ENCODE measurements at regions not wholly inside any gene's neighbourhood (a gene's known extent, or its start where the extent isn't known, plus 50 kb on each side); places are given as distances from the start of the nearest gene placed in this dataset.

GRCh38 chr2:3043726-3044125 lies 333.9 kb downstream of the EIPR1 start:
- ATAC-seq (no peak), DNase-seq (no peak)
- Histone ChIP-seq H3K27me3 (no peaks in the 10 kb centered on the region), H3K9me3 (no peaks in the 10 kb centered on the region), H3K4me3 (no peak overlapping the region), H3K4me1 (no peaks in the 10 kb centered on the region), H3K36me3 (no peaks in the 10 kb centered on the region), H3K27ac (no peak overlapping the region)
- TF ChIP-seq CTCF (IDR thresholded peaks at IDR 0.05): no peak
- intact Hi-C loops (cut with DNase I): no loop called here

- ATAC-seq: peak; percentile 19
- no peak overlapping the region for H3K4me3 ChIP-seq
- no peaks in the 10 kb centered on the region for H3K4me1 ChIP-seq
- intact Hi-C loops (cut with DNase I): no loop called here
- no peaks in the 10 kb centered on the region for H3K27me3 ChIP-seq
- no peak for DNase-seq
- no peak for TF ChIP-seq CTCF (IDR thresholded peaks at IDR 0.05)
- H3K9me3 ChIP-seq: no peaks in the 10 kb centered on the region
- H3K27ac ChIP-seq: no peak overlapping the region
- no peaks in the 10 kb centered on the region for H3K36me3 ChIP-seq
Measured at GRCh38 chr2:3042601-3043585, 334.7 kb downstream of the EIPR1 start.

- Histone ChIP-seq H3K9me3 (no peaks in the 10 kb centered on the region), H3K27me3 (no peaks in the 10 kb centered on the region), H3K27ac (no peak overlapping the region), H3K4me3 (no peak overlapping the region), H3K36me3 (no peaks in the 10 kb centered on the region), H3K4me1 (no peaks in the 10 kb centered on the region)
- TF ChIP-seq CTCF (IDR thresholded peaks at IDR 0.05): no peak
- DNase-seq (no peak), ATAC-seq (no peak)
- intact Hi-C loops (cut with DNase I): no loop called here
Measured at GRCh38 chr2:3041841-3042600, 335.6 kb downstream of the EIPR1 start.

GRCh38 chr2:3041246-3041645 lies 336.4 kb downstream of the EIPR1 start:
- ATAC-seq (no peak), DNase-seq (no peak)
- intact Hi-C loops (cut with DNase I): no loop called here
- no peak for TF ChIP-seq CTCF (IDR thresholded peaks at IDR 0.05)
- no peak overlapping the region for H3K27ac ChIP-seq
- no peaks in the 10 kb centered on the region for H3K4me1 ChIP-seq
- no peaks in the 10 kb centered on the region for H3K9me3 ChIP-seq
- H3K27me3 ChIP-seq: no peaks in the 10 kb centered on the region
- no peaks in the 10 kb centered on the region for H3K36me3 ChIP-seq
- H3K4me3 ChIP-seq: no peak overlapping the region

GRCh38 chr2:3040496-3041140 lies 337.0 kb downstream of the EIPR1 start:
- no peaks in the 10 kb centered on the region for H3K4me1 ChIP-seq
- intact Hi-C loops (cut with DNase I): no loop called here
- no peak for DNase-seq

More at GRCh38 chr2:3040496-3041140, 337.0 kb downstream of the EIPR1 start:
- ATAC-seq: no peak
- no peaks in the 10 kb centered on the region for H3K36me3 ChIP-seq
- no peaks in the 10 kb centered on the region for H3K27me3 ChIP-seq
- no peak overlapping the region for H3K4me3 ChIP-seq
- no peak overlapping the region for H3K27ac ChIP-seq
- no peak for TF ChIP-seq CTCF (IDR thresholded peaks at IDR 0.05)
- no peaks in the 10 kb centered on the region for H3K9me3 ChIP-seq

Data from upper lobe of right lung (tissue), 1 donor.